Neural cell (in vitro differentiated cells): ENCODE measurements at regions not wholly inside any gene's neighbourhood (a gene's known extent, or its start where the extent isn't known, plus 50 kb on each side); places are given as distances from the start of the nearest gene placed in this dataset.

Source experiments
- H2AFZ ChIP-seq: fragments of 200-600, 300-800 bp; sonication (generic), shearing (Covaris generic); 2 replicates; pipeline ENCODE4 v1.6.0; 2014; ENCODE audit warnings: low read depth, mild to moderate bottlenecking, antibody characterized with exemption, low read length, moderate library complexity
- H3F3A ChIP-seq: fragments of 200-600 bp; shearing (Covaris generic); 2 replicates; pipeline ENCODE4 v1.6.1; 2016; ENCODE audit warnings: mild to moderate bottlenecking, moderate library complexity, mixed read lengths, antibody characterized with exemption, low read length; ENCODE audit not compliant: insufficient read depth, poor library complexity, severe bottlenecking
- H3K27ac ChIP-seq: fragments of 200-600, 300-800 bp; sonication (generic), shearing (Covaris generic); 2 replicates; pipeline ENCODE4 v1.5.1; 2014; ENCODE audit warnings: mild to moderate bottlenecking, low read length, moderate library complexity
- H3K27me3 ChIP-seq: fragments of 300-800, 200-600 bp; sonication (generic), shearing (Covaris generic); 2 replicates; pipeline ENCODE4 v1.6.0; 2014; ENCODE audit warnings: mild to moderate bottlenecking, low read depth, low read length, moderate library complexity; ENCODE audit not compliant: insufficient read depth
- H3K36me3 ChIP-seq: fragments of 300-800, 200-600 bp; sonication (generic), shearing (Covaris generic); 2 replicates; pipeline ENCODE4 v1.5.1; 2014; ENCODE audit warnings: mild to moderate bottlenecking, antibody characterized with exemption, low read length, moderate library complexity; ENCODE audit not compliant: insufficient read depth
- H3K4me2 ChIP-seq: fragments of 300-800, 200-600 bp; sonication (generic), shearing (Covaris generic); 2 replicates; pipeline ENCODE4 v1.6.0; 2014; ENCODE audit warnings: mild to moderate bottlenecking, low read length
- H3K4me3 ChIP-seq: fragments of 300-800, 200-600 bp; sonication (generic), shearing (Covaris generic); 2 replicates; pipeline ENCODE4 v1.5.1; 2014; ENCODE audit warnings: mild to moderate bottlenecking, low read length, moderate library complexity
- H3K79me2 ChIP-seq: fragments of 200-600 bp; shearing (Covaris generic); replicated peaks from 2 replicates; pipeline ENCODE4 v1.6.0; 2014; ENCODE audit warnings: mild to moderate bottlenecking, low read length, moderate library complexity; ENCODE audit not compliant: insufficient read depth
- H3K9ac ChIP-seq: fragments of 300-800, 200-600 bp; sonication (generic), shearing (Covaris generic); 2 replicates; pipeline ENCODE4 v1.6.1; 2016; ENCODE audit warnings: mild to moderate bottlenecking, low read length, mixed read lengths
- H3K9me2 ChIP-seq: fragments of 200-600 bp; shearing (Covaris generic); 2 replicates; pipeline ENCODE4 v1.6.1; 2016; ENCODE audit warnings: mild to moderate bottlenecking, low read length, mixed read lengths; ENCODE audit not compliant: insufficient read depth
- H3K9me3 ChIP-seq: fragments of 200-600, 300-800 bp; sonication (generic), shearing (Covaris generic); 2 replicates; pipeline ENCODE4 v1.6.1; 2016; ENCODE audit warnings: mild to moderate bottlenecking, mixed run types, low read length, moderate library complexity, mixed read lengths
- H4K20me1 ChIP-seq: fragments of 200-600 bp; shearing (Covaris generic); 2 replicates; pipeline ENCODE4 v1.6.1; 2016; ENCODE audit warnings: mild to moderate bottlenecking, mixed run types; ENCODE audit not compliant: insufficient read depth
- CTCF ChIP-seq: fragments of 450-650 bp; IDR thresholded peaks from 2 replicates; pipeline ENCODE4 v1.5.1; 2014; ENCODE audit warnings: antibody characterized with exemption, mild to moderate bottlenecking, moderate library complexity; ENCODE audit not compliant: poor library complexity, severe bottlenecking
- EP300 ChIP-seq: fragments of 450-650 bp; conservative IDR thresholded peaks from 2 replicates; pipeline ENCODE4 v1.6.1; 2014; ENCODE audit warnings: antibody characterized with exemption, mild to moderate bottlenecking, moderate library complexity; ENCODE audit not compliant: poor library complexity, severe bottlenecking
- EZH2 ChIP-seq: fragments of 200-600, 300-800 bp; shearing (Covaris generic), sonication (generic); IDR thresholded peaks from 2 replicates; pipeline ENCODE4 v1.6.1; 2014; ENCODE audit warnings: antibody characterized with exemption, low read length, borderline replicate concordance, mild to moderate bottlenecking; ENCODE audit not compliant: insufficient read depth, poor library complexity, severe bottlenecking
- MXI1 ChIP-seq: fragments of 450-650 bp; conservative IDR thresholded peaks from 2 replicates; pipeline ENCODE4 v1.6.1; 2014; ENCODE audit warnings: antibody characterized with exemption, mild to moderate bottlenecking; ENCODE audit not compliant: poor library complexity, severe bottlenecking
- POLR2AphosphoS5 ChIP-seq: IDR thresholded peaks from 2 replicates; pipeline ENCODE4 v1.6.1; 2012
- RAD21 ChIP-seq: fragments of 450-650 bp; conservative IDR thresholded peaks from 2 replicates; pipeline ENCODE4 v1.6.1; 2014; ENCODE audit warnings: antibody characterized with exemption, mild to moderate bottlenecking, moderate library complexity
- SMC3 ChIP-seq: fragments of 450-650 bp; conservative IDR thresholded peaks from 2 replicates; pipeline ENCODE4 v1.6.1; 2014; ENCODE audit warnings: antibody characterized with exemption, mild to moderate bottlenecking, moderate library complexity; ENCODE audit not compliant: poor library complexity
- TAF1 ChIP-seq: IDR thresholded peaks from 2 replicates; pipeline ENCODE4 v1.6.1; 2012; ENCODE audit warnings: low read depth
- TF ChIP-seq, protein P1 (sequence below): IDR thresholded peaks from 2 replicates; pipeline ENCODE4 v1.6.1; 2012; ENCODE audit warnings: borderline replicate concordance

- Histone ChIP-seq H3K9me2 (no peaks in the 10 kb centered on the region), H3K36me3 (no peaks in the 10 kb centered on the region), H2AFZ (no peak overlapping the region), H3K27ac (no peak overlapping the region), H3K9ac (peak overlapping the region; percentile 77), H3K27me3 (no peaks in the 10 kb centered on the region), H3K9me3 (no peaks in the 10 kb centered on the region), H3K4me3 (peak overlapping the region; percentile 89), H3K79me2 (no peaks in the 10 kb centered on the region), H3K4me2 (peak overlapping the region; percentile 47), H3F3A (no peaks in the 10 kb centered on the region), H4K20me1 (no peaks in the 10 kb centered on the region)
- no peak for TF ChIP-seq TAF1
- peak; percentile 34 for TF ChIP-seq MXI1
- TF ChIP-seq, protein P1, sequence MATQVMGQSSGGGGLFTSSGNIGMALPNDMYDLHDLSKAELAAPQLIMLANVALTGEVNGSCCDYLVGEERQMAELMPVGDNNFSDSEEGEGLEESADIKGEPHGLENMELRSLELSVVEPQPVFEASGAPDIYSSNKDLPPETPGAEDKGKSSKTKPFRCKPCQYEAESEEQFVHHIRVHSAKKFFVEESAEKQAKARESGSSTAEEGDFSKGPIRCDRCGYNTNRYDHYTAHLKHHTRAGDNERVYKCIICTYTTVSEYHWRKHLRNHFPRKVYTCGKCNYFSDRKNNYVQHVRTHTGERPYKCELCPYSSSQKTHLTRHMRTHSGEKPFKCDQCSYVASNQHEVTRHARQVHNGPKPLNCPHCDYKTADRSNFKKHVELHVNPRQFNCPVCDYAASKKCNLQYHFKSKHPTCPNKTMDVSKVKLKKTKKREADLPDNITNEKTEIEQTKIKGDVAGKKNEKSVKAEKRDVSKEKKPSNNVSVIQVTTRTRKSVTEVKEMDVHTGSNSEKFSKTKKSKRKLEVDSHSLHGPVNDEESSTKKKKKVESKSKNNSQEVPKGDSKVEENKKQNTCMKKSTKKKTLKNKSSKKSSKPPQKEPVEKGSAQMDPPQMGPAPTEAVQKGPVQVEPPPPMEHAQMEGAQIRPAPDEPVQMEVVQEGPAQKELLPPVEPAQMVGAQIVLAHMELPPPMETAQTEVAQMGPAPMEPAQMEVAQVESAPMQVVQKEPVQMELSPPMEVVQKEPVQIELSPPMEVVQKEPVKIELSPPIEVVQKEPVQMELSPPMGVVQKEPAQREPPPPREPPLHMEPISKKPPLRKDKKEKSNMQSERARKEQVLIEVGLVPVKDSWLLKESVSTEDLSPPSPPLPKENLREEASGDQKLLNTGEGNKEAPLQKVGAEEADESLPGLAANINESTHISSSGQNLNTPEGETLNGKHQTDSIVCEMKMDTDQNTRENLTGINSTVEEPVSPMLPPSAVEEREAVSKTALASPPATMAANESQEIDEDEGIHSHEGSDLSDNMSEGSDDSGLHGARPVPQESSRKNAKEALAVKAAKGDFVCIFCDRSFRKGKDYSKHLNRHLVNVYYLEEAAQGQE = no peak
- peak; percentile 52 for TF ChIP-seq EP300
- TF ChIP-seq SMC3 = peak; percentile 95
- no peak for TF ChIP-seq EZH2
- peak; percentile 98 for TF ChIP-seq RAD21
- peak; percentile 95 for TF ChIP-seq CTCF
These were observed 1335.0 kb downstream of the BRD1 start for GRCh38 chr22:48492366-48493320.

- no peaks in the 10 kb centered on the region for H3K79me2 ChIP-seq
- no peaks in the 10 kb centered on the region for H3K9me2 ChIP-seq
- H3K36me3 ChIP-seq = no peaks in the 10 kb centered on the region
- H3K9ac ChIP-seq = peak overlapping the region; percentile 77
- H3K27me3 ChIP-seq = no peaks in the 10 kb centered on the region
- H3K9me3 ChIP-seq = no peaks in the 10 kb centered on the region
- peak overlapping the region; percentile 47 for H3K4me2 ChIP-seq
- TF ChIP-seq SMC3 (peak; percentile 7), EP300 (no peak), POLR2AphosphoS5 (peak; percentile 40)
- H4K20me1 ChIP-seq = no peaks in the 10 kb centered on the region
- H2AFZ ChIP-seq = no peak overlapping the region
- no peak overlapping the region for H3K27ac ChIP-seq
- peak overlapping the region; percentile 89 for H3K4me3 ChIP-seq
- H3F3A ChIP-seq = no peaks in the 10 kb centered on the region
These were observed 1336.2 kb downstream of the BRD1 start for GRCh38 chr22:48491451-48491941.
